Fibroblast of the aortic adventitia (primary cell): ENCODE measurements at regions not wholly inside any gene's neighbourhood (a gene's known extent, or its start where the extent isn't known, plus 50 kb on each side); places are given as distances from the start of the nearest gene placed in this dataset.

Source experiments
- DNase-seq: peaks from one replicate; pipeline ENCODE4 v3.0.0-alpha.2; 2010; ENCODE audit warnings: low read depth
- H3K4me3 ChIP-seq: 2 replicates; pipeline ENCODE4 v1.5.1; 2011; ENCODE audit warnings: low read depth, mild to moderate bottlenecking, control low read depth, low read length, moderate library complexity
- TF ChIP-seq, protein P1 (sequence below): IDR thresholded peaks from 2 replicates; pipeline ENCODE4 v1.5.1; 2011; ENCODE audit warnings: mild to moderate bottlenecking, low read length, control low read depth, inconsistent platforms; ENCODE audit not compliant: insufficient read depth

DNA sequence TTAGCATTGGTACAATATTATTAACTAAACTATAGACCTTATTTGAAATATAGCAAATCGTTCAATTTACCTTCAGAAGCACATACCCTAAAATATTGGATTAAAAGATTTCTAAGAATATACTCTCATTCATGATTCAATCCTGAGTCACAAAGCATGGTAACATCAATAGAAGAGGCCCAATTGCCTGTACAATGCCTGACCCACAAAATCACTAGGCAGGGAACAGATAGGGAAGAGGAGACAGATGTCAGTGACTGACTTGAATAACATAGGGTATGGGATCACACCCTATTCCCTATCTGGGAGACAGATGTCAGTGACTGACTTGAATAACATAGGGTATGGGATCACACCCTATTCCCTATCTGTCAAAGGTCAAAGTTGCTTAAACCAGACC lies 611.6 kb upstream of the VRK2 start:
- no peak overlapping the region for H3K4me3 ChIP-seq

DNA sequence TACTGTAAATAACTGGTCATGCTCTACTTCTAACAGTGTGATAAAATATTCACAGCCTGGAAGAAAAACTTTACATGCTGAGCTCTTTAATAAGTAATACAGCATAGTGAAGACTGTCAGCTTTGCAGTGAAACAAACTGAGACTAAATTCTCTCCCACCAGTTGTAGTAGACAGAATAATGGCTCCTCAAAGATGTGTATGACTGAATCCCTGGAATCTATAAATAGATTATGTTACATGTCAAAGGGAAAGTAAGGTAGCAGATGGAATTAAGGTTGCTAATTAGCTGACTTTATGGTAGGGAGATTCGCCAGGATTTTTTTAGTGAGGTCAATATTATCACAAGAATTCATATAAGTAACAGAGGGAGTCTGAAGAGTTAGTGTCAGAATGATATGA lies 609.5 kb upstream of the VRK2 start:
- no peak overlapping the region for H3K4me3 ChIP-seq
- no peak for DNase-seq
- TF ChIP-seq, protein P1, sequence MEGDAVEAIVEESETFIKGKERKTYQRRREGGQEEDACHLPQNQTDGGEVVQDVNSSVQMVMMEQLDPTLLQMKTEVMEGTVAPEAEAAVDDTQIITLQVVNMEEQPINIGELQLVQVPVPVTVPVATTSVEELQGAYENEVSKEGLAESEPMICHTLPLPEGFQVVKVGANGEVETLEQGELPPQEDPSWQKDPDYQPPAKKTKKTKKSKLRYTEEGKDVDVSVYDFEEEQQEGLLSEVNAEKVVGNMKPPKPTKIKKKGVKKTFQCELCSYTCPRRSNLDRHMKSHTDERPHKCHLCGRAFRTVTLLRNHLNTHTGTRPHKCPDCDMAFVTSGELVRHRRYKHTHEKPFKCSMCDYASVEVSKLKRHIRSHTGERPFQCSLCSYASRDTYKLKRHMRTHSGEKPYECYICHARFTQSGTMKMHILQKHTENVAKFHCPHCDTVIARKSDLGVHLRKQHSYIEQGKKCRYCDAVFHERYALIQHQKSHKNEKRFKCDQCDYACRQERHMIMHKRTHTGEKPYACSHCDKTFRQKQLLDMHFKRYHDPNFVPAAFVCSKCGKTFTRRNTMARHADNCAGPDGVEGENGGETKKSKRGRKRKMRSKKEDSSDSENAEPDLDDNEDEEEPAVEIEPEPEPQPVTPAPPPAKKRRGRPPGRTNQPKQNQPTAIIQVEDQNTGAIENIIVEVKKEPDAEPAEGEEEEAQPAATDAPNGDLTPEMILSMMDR: no peak

More for the DNA sequence above, 611.6 kb upstream of the VRK2 start:
- TF ChIP-seq, protein P1: no peak
- DNase-seq: no peak

DNA sequence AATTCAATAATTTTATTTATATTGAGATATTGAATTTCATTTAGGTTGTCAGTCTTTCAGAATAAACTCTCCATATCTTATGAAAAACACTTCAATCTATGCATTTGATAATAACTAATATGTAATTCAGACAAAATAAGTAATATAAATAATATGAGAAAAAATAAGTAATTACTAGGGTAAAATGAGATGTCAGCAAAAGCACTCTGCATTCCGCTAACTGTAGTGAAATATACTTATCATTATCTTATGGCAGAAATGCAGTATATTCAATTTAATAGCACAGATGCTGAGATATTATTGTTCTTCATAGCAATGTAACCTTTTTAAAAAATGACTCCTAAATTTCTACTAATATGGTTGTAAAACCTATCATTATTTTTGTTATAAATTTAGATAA lies 606.2 kb upstream of the VRK2 start:
- no peak for DNase-seq
- no peak overlapping the region for H3K4me3 ChIP-seq
- TF ChIP-seq, protein P1: no peak

DNA sequence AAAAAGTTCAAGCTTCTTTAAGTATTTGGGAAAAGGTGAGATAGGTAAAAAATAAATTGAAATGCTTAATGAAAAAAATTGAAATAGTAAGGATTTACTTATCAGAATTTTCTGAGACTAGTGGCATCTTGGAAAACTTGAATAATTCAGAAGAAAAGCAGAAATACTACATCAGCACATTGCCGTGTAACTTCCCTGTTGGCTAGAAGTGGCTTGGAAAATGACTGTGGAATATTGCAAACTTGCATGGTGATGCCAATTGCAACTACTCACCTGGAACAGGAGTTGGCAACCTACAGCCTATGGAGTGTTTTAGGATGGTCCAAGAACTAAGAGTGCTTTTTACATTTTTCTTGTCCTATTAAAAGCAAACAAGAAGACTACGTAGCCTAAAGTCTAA lies 603.5 kb upstream of the VRK2 start:
- H3K4me3 ChIP-seq: no peak overlapping the region
- TF ChIP-seq, protein P1: no peak
- DNase-seq: no peak

DNA sequence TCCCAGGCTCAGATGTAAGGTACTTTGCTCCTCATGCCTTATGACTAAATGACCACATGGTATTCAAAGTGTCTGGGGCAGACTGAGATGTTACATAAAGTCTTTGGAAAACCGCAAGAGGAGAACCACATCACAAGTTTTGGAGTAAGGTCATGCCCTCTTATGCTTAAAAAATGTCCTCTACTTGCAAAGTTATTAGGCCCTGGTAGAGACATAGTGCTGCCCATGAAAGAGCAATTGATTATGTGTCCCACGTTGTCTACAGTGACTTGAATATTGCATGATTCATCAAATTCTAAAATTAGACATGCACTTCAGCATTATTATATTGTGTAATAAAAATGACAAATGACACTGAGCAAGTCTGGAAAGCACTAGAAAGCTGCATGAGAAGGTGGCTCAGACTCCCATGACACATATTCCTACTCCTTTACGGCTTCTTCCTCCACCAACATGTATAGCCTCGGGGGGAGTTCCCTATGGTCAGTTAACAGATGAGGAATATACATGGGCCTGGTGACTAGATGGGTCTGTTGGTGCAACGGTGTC lies 602.6 kb upstream of the VRK2 start:
- no peak overlapping the region for H3K4me3 ChIP-seq
- TF ChIP-seq, protein P1: no peak
- no peak for DNase-seq

DNA sequence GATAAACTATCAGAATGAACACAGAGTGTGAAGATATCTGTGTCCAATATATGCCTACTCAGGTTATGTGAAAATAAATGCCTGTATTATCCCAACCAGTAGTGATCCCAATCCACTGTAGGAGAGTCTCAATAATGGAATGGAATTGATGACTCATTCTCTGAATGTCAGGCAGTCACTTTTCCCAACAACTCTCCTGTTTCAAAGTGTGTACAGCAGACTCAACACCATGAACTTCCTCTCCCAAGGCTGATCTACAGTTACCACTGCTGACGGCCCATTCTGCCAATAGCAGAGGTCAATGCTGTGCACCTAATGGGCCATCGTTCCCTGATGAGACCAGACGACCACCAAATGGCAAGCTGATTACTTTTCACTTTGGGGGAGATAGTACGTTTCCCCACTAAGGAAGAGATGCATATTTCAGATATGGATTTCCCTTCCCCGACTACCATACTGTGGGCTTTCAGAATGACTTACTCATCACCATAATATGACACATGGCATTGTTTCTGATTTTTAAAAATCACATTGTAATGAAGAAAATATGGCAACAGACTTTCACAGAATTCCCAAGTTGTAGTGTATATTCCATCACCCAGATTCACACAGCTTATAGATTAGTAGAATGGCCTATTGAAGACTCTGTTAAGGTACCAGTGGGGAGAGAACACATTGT lies 601.7 kb upstream of the VRK2 start:
- TF ChIP-seq, protein P1: no peak
- no peak overlapping the region for H3K4me3 ChIP-seq
- no peak for DNase-seq

DNA sequence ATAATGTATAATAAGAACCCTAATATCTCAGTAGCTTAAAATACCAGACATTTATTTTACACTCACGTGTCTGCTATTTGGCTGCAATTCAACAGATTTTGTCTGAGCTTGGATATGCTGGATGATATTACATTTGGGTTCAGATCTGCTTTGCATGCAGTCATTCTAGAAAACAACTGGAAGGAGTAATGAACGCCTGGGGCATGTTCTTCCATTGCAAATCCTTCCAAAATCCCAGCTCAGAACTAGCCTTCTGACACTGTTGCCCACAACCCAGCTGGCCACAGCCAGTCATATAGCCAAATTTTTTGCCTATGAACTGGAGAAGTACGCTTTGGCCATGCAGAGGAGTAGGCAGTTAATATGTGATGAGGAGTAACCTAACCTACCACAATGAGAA lies 597.8 kb upstream of the VRK2 start:
- TF ChIP-seq, protein P1: no peak
- DNase-seq: no peak
- H3K4me3 ChIP-seq: no peak overlapping the region
